ENCODE measurements at regions not wholly inside any gene's neighbourhood (a gene's known extent, or its start where the extent isn't known, plus 50 kb on each side); places are given as distances from the start of the nearest gene placed in this dataset.

DNA sequence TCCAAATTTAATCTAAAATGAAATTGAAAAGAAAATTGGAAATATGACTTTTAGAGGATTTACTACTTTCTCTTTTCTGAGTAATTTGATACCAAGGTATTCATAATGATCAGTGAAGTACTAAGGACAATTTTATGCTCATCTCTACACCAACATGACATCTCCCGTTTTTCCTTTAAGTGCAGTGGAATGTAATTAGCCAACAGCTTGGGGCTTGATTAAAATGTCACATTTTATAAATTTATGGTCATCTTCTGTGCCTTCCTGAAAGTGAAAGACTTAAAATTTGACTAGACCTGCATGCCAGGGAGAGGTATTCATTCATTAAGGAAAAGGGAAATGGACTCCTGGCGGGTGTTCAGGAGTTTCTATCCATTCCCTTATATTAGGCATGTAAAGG is 228.2 kb upstream of the CNTN3 start:
- TF ChIP-seq, protein P1, sequence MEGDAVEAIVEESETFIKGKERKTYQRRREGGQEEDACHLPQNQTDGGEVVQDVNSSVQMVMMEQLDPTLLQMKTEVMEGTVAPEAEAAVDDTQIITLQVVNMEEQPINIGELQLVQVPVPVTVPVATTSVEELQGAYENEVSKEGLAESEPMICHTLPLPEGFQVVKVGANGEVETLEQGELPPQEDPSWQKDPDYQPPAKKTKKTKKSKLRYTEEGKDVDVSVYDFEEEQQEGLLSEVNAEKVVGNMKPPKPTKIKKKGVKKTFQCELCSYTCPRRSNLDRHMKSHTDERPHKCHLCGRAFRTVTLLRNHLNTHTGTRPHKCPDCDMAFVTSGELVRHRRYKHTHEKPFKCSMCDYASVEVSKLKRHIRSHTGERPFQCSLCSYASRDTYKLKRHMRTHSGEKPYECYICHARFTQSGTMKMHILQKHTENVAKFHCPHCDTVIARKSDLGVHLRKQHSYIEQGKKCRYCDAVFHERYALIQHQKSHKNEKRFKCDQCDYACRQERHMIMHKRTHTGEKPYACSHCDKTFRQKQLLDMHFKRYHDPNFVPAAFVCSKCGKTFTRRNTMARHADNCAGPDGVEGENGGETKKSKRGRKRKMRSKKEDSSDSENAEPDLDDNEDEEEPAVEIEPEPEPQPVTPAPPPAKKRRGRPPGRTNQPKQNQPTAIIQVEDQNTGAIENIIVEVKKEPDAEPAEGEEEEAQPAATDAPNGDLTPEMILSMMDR (IDR thresholded peaks at IDR 0.05; ENCODE audit: borderline replicate concordance, extremely low read depth, low read length, poor library complexity, severe bottlenecking): no peak
- TF ChIP-seq EZH2 (IDR thresholded peaks at IDR 0.05; ENCODE audit: borderline replicate concordance, low read depth, low read length, severe bottlenecking): no peak
